Heart right ventricle (tissue), 16 donors: ENCODE measurements at regions not wholly inside any gene's neighbourhood (a gene's known extent, or its start where the extent isn't known, plus 50 kb on each side); places are given as distances from the start of the nearest gene placed in this dataset.

Experiments
- ATAC-seq, 8 donors: fragments of 200-7000 bp; cut with Tn5 transposase; one replicate each; pipeline ENCODE4 v1.9.1; 2020; ENCODE audit warnings: mild to moderate bottlenecking in 8 of 8, moderate library complexity in 8 of 8, moderate number of reproducible peaks in 1 of 8
- DNase-seq, 2 donors: peaks; one replicate each; pipeline ENCODE4 v3.0.0-alpha.2; 2020
- H3K27ac ChIP-seq, 10 donors: fragments of 200-600 bp; sonication (generic) in 2 of 10; one replicate each; pipeline versions ENCODE4 v1.5.0 to v1.8.0; 2020 to 2022; ENCODE audit warnings: mild to moderate bottlenecking in 3 of 10
- H3K27me3 ChIP-seq, 7 donors: fragments of 200-600 bp; one replicate each; pipeline ENCODE4 v1.8.0; 2021 to 2022; ENCODE audit warnings: mild to moderate bottlenecking in 2 of 7
- H3K36me3 ChIP-seq, 9 donors: fragments of 200-600 bp; sonication (generic) in 1 of 9; one replicate each; pipeline versions ENCODE4 v1.5.0 to v1.8.0; 2020 to 2022; ENCODE audit warnings: mild to moderate bottlenecking in 2 of 9
- H3K4me1 ChIP-seq, 9 donors: fragments of 200-600 bp; sonication (generic) in 1 of 9; one replicate each; pipeline versions ENCODE4 v1.5.0 to v1.8.0; 2020 to 2022; ENCODE audit warnings: mild to moderate bottlenecking in 4 of 9
- H3K4me3 ChIP-seq, 10 donors: fragments of 200-600 bp; sonication (generic) in 2 of 10; one replicate each; pipeline versions ENCODE4 v1.5.0 to v1.8.0; 2020 to 2022; ENCODE audit warnings: mild to moderate bottlenecking in 7 of 10, moderate library complexity in 2 of 10
- H3K9me3 ChIP-seq, 11 donors: fragments of 200-600 bp in 10 of 11; sonication (generic) in 2 of 11; one replicate each; pipeline versions ENCODE4 v1.5.0 to v1.8.0; 2013 to 2022; ENCODE audit warnings: mild to moderate bottlenecking in 2 of 11, control low read depth in 1 of 11, moderate library complexity in 1 of 11
- CTCF ChIP-seq, 9 donors: fragments of 200-600 bp; sonication (generic) in 2 of 9; IDR thresholded peaks; one replicate each; pipeline versions ENCODE4 v1.5.0 to v1.8.0; 2021 to 2022; ENCODE audit warnings: antibody characterized with exemption in 9 of 9, mild to moderate bottlenecking in 5 of 9, moderate library complexity in 1 of 9
- WGBS, 2 donors: extraction: QIAGEN DNeasy Blood & Tissue Kit; methylation state at CpG; one replicate each; pipeline ENCODE4 v1.1.7; 2013; ENCODE audit warnings: inconsistent platforms in 1 of 2; 5-methylcytosine and 5-hydroxymethylcytosine counted together
- intact Hi-C, 10 donors: fragments of 100-400 bp; cut with DNase I; formaldehyde crosslinking; loops; one replicate each; pipeline versions ENCODE4 v1.11.1 to v1.14.2; 2022
- donor health status: Arrhythmogenic right ventricular cardiomyopathy.
- donor health status: ischemic (EF 13 %, LVEDD 7.1; RV severe dilation, severe dysfunction).
- donor health status: healthy with polysubstance abuse.
- donor health status: DM: no; HTN: yes; CAD: no.
- donor health status: DM: no; HTN: no; CAD: no.
- donor health status: ischemic (EF 25% LVEDD 6.9; RV normal size, moderate dysfunction).
- donor health status: ischemic (EF 25% LVEDD 5.7; RV mildly dilated, moderate dysfunction).
- donor health status: healthy.
- donor health status: DM: yes; HTN: yes; CAD: no.
- donor health status: Ischemic cardiomyopathy.
- donor health status: ischemic (EF 35%, LVEDD 5.7; RV mildly dilated, moderate dysfunction).
- donor health status: nonischemic (EF 11% LVEDD 7.7; RV severe dilation, severe dysfunction).
- donor health status: DM: yes; HTN: yes; CAD: no.
- donor health status: PGD.
- donor health status: ischemic (EF 29% LVEDD 5.4; RV normal size, mild dysfunction).
- donor health status: nonischemic (EF 23%, LVEDD 6.1; RV moderate dilation, normal function).

DNA sequence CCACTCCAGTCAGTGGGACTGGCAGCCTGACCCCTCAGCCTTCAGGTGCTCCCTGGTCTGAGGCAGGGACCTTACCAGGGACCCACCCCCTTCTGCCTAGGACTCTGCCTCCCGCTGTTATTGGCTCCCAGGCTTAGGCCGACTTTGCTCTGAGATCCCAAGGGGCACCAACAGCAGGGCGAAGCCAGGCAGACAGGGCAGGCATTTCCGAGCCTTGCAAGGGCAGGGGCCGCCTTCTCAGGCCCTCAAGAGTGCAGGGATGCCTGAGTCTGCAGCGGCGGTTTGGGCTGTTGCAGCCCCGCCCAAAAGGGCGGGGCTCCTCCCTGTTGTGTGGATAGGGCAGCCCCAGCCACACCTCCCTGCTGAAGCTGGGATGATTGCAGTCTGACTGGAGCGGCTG is 644.6 kb downstream of the PRR16 start:
- 77 to 92% methylated on average over 10 of the region's 10 CpGs for WGBS, 2 donors
- TF ChIP-seq CTCF (IDR thresholded peaks at IDR 0.05): no peak
- ATAC-seq: no peak

GRCh38 chr5:121109817-121110216 is 645.7 kb downstream of the PRR16 start:
- H3K4me3 ChIP-seq: no peak overlapping the region
- intact Hi-C loops: no loop called here
- H3K4me1 ChIP-seq: no peaks in the 10 kb centered on the region
- no peaks in the 10 kb centered on the region for H3K36me3 ChIP-seq
- H3K27me3 ChIP-seq: no peaks in the 10 kb centered on the region
- peaks cover 0 to 6% (median 0%) of the 10 kb centered on the region in 11 donors for H3K9me3 ChIP-seq
- TF ChIP-seq CTCF (IDR thresholded peaks at IDR 0.05): no peak
- no peak for DNase-seq
- WGBS, 2 donors: 0 to 65% methylated on average over 1 of the region's 1 CpG
- no peak overlapping the region for H3K27ac ChIP-seq
- no peak for ATAC-seq

More for the DNA sequence above, 644.6 kb downstream of the PRR16 start:
- Histone ChIP-seq H3K4me1 (no peaks in the 10 kb centered on the region), H3K27me3 (no peaks in the 10 kb centered on the region), H3K4me3 (no peak overlapping the region), H3K36me3 (no peaks in the 10 kb centered on the region), H3K27ac (no peak overlapping the region), H3K9me3 (peaks cover 0 to 6% (median 0%) of the 10 kb centered on the region in 11 donors)
- intact Hi-C loops: no loop called here
- peak in 1 of 2 donors; percentile 7 for DNase-seq

GRCh38 chr5:121121786-121122185 is 657.7 kb downstream of the PRR16 start:
- H3K27ac ChIP-seq: no peak overlapping the region
- intact Hi-C loops: no loop called here
- H3K4me1 ChIP-seq: no peaks in the 10 kb centered on the region
- H3K9me3 ChIP-seq: no peaks in the 10 kb centered on the region
- no peaks in the 10 kb centered on the region for H3K27me3 ChIP-seq
- no peak overlapping the region for H3K4me3 ChIP-seq
- WGBS, 2 donors: 61 to 62% methylated on average over 4 of the region's 4 CpGs
- H3K36me3 ChIP-seq: no peaks in the 10 kb centered on the region
- ATAC-seq (no peak), DNase-seq (no peak)
- no peak for TF ChIP-seq CTCF (IDR thresholded peaks at IDR 0.05)

DNA sequence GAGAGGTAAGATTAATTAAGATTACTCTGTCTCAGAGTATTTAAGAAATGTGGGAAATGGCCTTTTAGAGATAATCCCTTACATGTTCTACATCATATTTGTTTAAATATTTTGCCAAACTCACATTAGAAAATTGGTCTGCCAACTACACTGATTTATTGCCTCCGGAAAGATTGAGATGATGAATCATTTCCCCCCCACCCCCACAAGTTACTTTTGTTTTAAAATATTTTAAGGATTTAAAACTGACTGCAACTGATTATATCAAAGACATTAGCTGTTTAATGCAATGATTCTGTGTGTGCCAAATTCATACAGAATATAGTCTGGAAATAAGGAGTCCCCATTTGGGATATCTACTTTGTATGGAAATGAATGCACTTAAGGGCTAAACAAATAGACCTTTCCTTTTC is 674.4 kb downstream of the PRR16 start:
- WGBS, 2 donors: 63 to 71% methylated on average over 1 of the region's 1 CpG
- intact Hi-C loops: no loop called here
- H3K27ac ChIP-seq: no peak overlapping the region

More for the DNA sequence above, 674.4 kb downstream of the PRR16 start:
- TF ChIP-seq CTCF (IDR thresholded peaks at IDR 0.05): no peak
- Histone ChIP-seq H3K4me3 (no peak overlapping the region), H3K36me3 (no peaks in the 10 kb centered on the region), H3K27me3 (no peaks in the 10 kb centered on the region), H3K9me3 (peaks cover 0 to 6% (median 0%) of the 10 kb centered on the region in 11 donors), H3K4me1 (no peaks in the 10 kb centered on the region)
- no peak for DNase-seq
- no peak for ATAC-seq
